Erythroblast (primary cell): ENCODE measurements at regions not wholly inside any gene's neighbourhood (a gene's known extent, or its start where the extent isn't known, plus 50 kb on each side); places are given as distances from the start of the nearest gene placed in this dataset.

Source experiments
- GATA1 ChIP-seq: IDR thresholded peaks from 2 replicates; pipeline ENCODE4 v1.6.1; 2011; ENCODE audit warnings: low read depth, mild to moderate bottlenecking, control low read depth, low read length, moderate library complexity
- POLR2A ChIP-seq: IDR thresholded peaks from 2 replicates; pipeline ENCODE4 v1.6.1; 2011; ENCODE audit warnings: mild to moderate bottlenecking, low read length

GRCh38 chr16:51916814-51917213 is 630.1 kb downstream of the TOX3 start:
- no peak for TF ChIP-seq POLR2A
- TF ChIP-seq GATA1 = no peak
